A549 (cell line): ENCODE measurements at regions not wholly inside any gene's neighbourhood (a gene's known extent, or its start where the extent isn't known, plus 50 kb on each side); places are given as distances from the start of the nearest gene placed in this dataset.

Experiments
- ATAC-seq, 2 experiments: fragments of 200-7000 bp in 1 of 2; fragments of >200 bp in 1 of 2; cut with Nextera tagmentation in 1 of 2; cut with Tn5 transposase in 1 of 2; 3 replicates each; pipeline versions ENCODE4 v1.8.0 to v1.9.1; 2018 to 2020; ENCODE audit warnings: mild to moderate bottlenecking in 1 of 2, moderate library complexity in 1 of 2
- CTCF ChIA-PET: fragments of 300-600 bp; sonication (Branson Sonifier 250); formaldehyde crosslinking; extraction: SDS; loops from one replicate; lab custom pipeline; 2021; ENCODE audit warnings: antibody characterized with exemption, inconsistent platforms; lab: Yijun Ruan, JAX
- POLR2A ChIA-PET: fragments of 350-600 bp; formaldehyde crosslinking; extraction: SDS; loops from one replicate; lab custom pipeline; 2021; ENCODE audit warnings: antibody characterized with exemption, inconsistent platforms; lab: Yijun Ruan, JAX
- DNase-seq, 2 experiments: peaks; one replicate each; pipeline versions ENCODE4 v3.0.0 to v3.0.0-alpha.2; 2011 to 2016; ENCODE audit warnings: low read depth in 1 of 2, low spot score in 1 of 2
- FAIRE-seq: peaks from 2 replicates; lab custom pipeline; 2011; peaks lifted over from hg19 to GRCh38; lab: Jason Lieb, UNC
- H3K27ac ChIP-seq, 2 experiments: fragments of >200 bp; sonication (Bioruptor Twin); formaldehyde crosslinking; 3 replicates each; pipeline ENCODE4 v1.5.1; 2016 to 2017
- H3K4me1 ChIP-seq: fragments of >200 bp; sonication (Bioruptor Twin); formaldehyde crosslinking; 3 replicates; pipeline ENCODE4 v1.6.1; 2016
- H3K4me2 ChIP-seq: fragments of >200 bp; sonication (Bioruptor Twin); formaldehyde crosslinking; 3 replicates; pipeline ENCODE4 v1.6.1; 2016
- H3K4me3 ChIP-seq: fragments of >200 bp; sonication (Bioruptor Twin); formaldehyde crosslinking; 3 replicates; pipeline ENCODE4 v1.5.1; 2016
- H3K9me3 ChIP-seq: fragments of >200 bp; sonication (Bioruptor Twin); formaldehyde crosslinking; 3 replicates; pipeline ENCODE4 v1.6.1; 2016
- ATOH8 ChIP-seq: fragments of 250-450 bp; sonication (Bioruptor Pico); IDR thresholded peaks from 2 replicates; pipeline ENCODE4 v1.5.0; 2020; ENCODE audit warnings: low read depth, mild to moderate bottlenecking, moderate library complexity
- BHLHE40 ChIP-seq: IDR thresholded peaks from 2 replicates; pipeline ENCODE4 v1.6.1; 2012; ENCODE audit warnings: low read depth, low read length, inconsistent platforms
- CBX2 ChIP-seq: fragments of 200-600 bp; sonication (generic); IDR thresholded peaks from 2 replicates; pipeline ENCODE4 v1.6.1; 2016; ENCODE audit warnings: low read depth, mild to moderate bottlenecking, borderline replicate concordance
- CBX8 ChIP-seq: fragments of 200-600 bp; sonication (generic); IDR thresholded peaks from 2 replicates; pipeline ENCODE4 v1.6.1; 2016
- CTCF ChIP-seq: fragments of >200 bp; sonication (Bioruptor Twin); formaldehyde crosslinking; IDR thresholded peaks from 3 replicates; pipeline ENCODE4 v1.5.1; 2016
- E2F6 ChIP-seq: IDR thresholded peaks from 2 replicates; pipeline ENCODE4 v1.6.1; 2012; ENCODE audit warnings: low read depth, borderline replicate concordance
- EHMT2 ChIP-seq: fragments of 200-600 bp; sonication (generic); IDR thresholded peaks from 2 replicates; pipeline ENCODE4 v1.6.1; 2016; ENCODE audit warnings: antibody characterized with exemption, low read depth, mild to moderate bottlenecking, moderate library complexity
- FOSB ChIP-seq: fragments of 250-450 bp; sonication (Bioruptor Pico); IDR thresholded peaks from 2 replicates; pipeline ENCODE4 v1.5.0; 2020; ENCODE audit warnings: mild to moderate bottlenecking, moderate library complexity
- JUN ChIP-seq, 2 experiments: fragments of >200 bp; sonication (Bioruptor Twin); formaldehyde crosslinking; IDR thresholded peaks; 2 replicates in 1 of 2; 3 replicates in 1 of 2; pipeline ENCODE4 v1.6.1; 2016 to 2017
- KDM1A ChIP-seq: fragments of 200-600 bp; sonication (generic); IDR thresholded peaks from 2 replicates; pipeline ENCODE4 v1.6.1; 2016; ENCODE audit warnings: low read depth, mild to moderate bottlenecking
- KDM5A ChIP-seq: fragments of 200-600 bp; sonication (generic); IDR thresholded peaks from 2 replicates; pipeline ENCODE4 v1.6.1; 2016; ENCODE audit warnings: antibody characterized with exemption, mild to moderate bottlenecking
- MAZ ChIP-seq: fragments of 150-350 bp; IDR thresholded peaks from 2 replicates; pipeline ENCODE4 v1.6.1; 2014; ENCODE audit warnings: antibody characterized with exemption, low read depth, low read length, borderline replicate concordance
- MYC ChIP-seq: IDR thresholded peaks from 2 replicates; pipeline ENCODE4 v1.6.1; 2012; ENCODE audit warnings: mild to moderate bottlenecking, inconsistent platforms, low read length, improper control_type of control experiment, borderline replicate concordance
- PHF8 ChIP-seq: fragments of 200-600 bp; sonication (generic); IDR thresholded peaks from 2 replicates; pipeline ENCODE4 v1.6.1; 2016; ENCODE audit warnings: low read depth, mild to moderate bottlenecking, antibody characterized with exemption, moderate library complexity, borderline replicate concordance
- POLR2AphosphoS2 ChIP-seq: conservative IDR thresholded peaks from 2 replicates; pipeline ENCODE4 v1.6.1; 2012; ENCODE audit warnings: low read length, improper control_type of control experiment, inconsistent platforms
- RAD21 ChIP-seq, 2 experiments: fragments of >200 bp in 1 of 2; sonication (Bioruptor Twin) in 1 of 2; formaldehyde crosslinking in 1 of 2; IDR thresholded peaks in 1 of 2; conservative IDR thresholded peaks in 1 of 2; 2 replicates in 1 of 2; 3 replicates in 1 of 2; pipeline ENCODE4 v1.6.1; 2012 to 2018; ENCODE audit warnings: inconsistent platforms in 1 of 2
- RNF2 ChIP-seq: fragments of 200-600 bp; sonication (generic); IDR thresholded peaks from 2 replicates; pipeline ENCODE4 v1.6.1; 2016; ENCODE audit warnings: low read depth, mild to moderate bottlenecking, antibody characterized with exemption, moderate library complexity, borderline replicate concordance
- SREBF2 ChIP-seq: fragments of 450-650 bp; IDR thresholded peaks from 2 replicates; pipeline ENCODE4 v1.6.1; 2014; ENCODE audit warnings: mild to moderate bottlenecking, moderate library complexity
- TP53 ChIP-seq: fragments of 250-450 bp; sonication (Bioruptor Pico); IDR thresholded peaks from 2 replicates; pipeline ENCODE4 v1.5.0; 2021; ENCODE audit warnings: mild to moderate bottlenecking, moderate library complexity
- ZFP36 ChIP-seq: fragments of 450-650 bp; IDR thresholded peaks from 2 replicates; pipeline ENCODE4 v1.6.1; 2014; ENCODE audit warnings: borderline replicate concordance; ENCODE audit not compliant: partially characterized antibody
- ZSCAN20 ChIP-seq: fragments of 250-450 bp; sonication (Bioruptor Pico); IDR thresholded peaks from 2 replicates; pipeline ENCODE4 v1.8.0; 2022; ENCODE audit warnings: mild to moderate bottlenecking, moderate library complexity
- WGBS: methylation state at CpG from one replicate; pipeline ENCODE4 v1.1.6; 2017; ENCODE audit errors: missing lambda C conversion rate; 5-methylcytosine and 5-hydroxymethylcytosine counted together

GRCh38 chr2:33764551-33764950, 165.5 kb upstream of the FAM98A start:
- no peak for ATAC-seq
- FAIRE-seq: no peak
- Histone ChIP-seq H3K9me3 (no peaks in the 10 kb centered on the region), H3K4me3 (no peak overlapping the region), H3K4me1 (no peaks in the 10 kb centered on the region), H3K4me2 (no peak overlapping the region), H3K27ac (no peak overlapping the region)
- no peak for TF ChIP-seq BHLHE40
- POLR2A ChIA-PET: no interaction called here
- 54% methylated on average over 5 of the region's 5 CpGs for WGBS
- CTCF ChIA-PET: interaction anchor here (1.1 kb wide), 1 partner anchor 17 kb away, joined by 3 read pairs; no protein-coding TSS in a partner anchor
- no peak for DNase-seq

- H3K9me3 ChIP-seq: no peaks in the 10 kb centered on the region
- TF ChIP-seq MAZ (no peak), FOSB (CRISPR knock-in tag) (no peak), KDM1A (no peak), SREBF2 (no peak), ZFP36 (no peak), MYC (no peak), PHF8 (no peak), ZSCAN20 (CRISPR knock-in tag) (no peak), RAD21 (conservative IDR thresholded peaks at IDR 0.05 in 1 of 2, IDR thresholded peaks at IDR 0.05 in 1 of 2) (no peak), POLR2AphosphoS2 (no peak), KDM5A (no peak), TP53 (CRISPR knock-in tag) (no peak), CBX2 (no peak), E2F6 (no peak), CBX8 (no peak), EHMT2 (no peak), ATOH8 (no peak)
- CTCF ChIA-PET: interaction anchor here (1.1 kb wide), 1 partner anchor 16 kb away, joined by 3 read pairs; no protein-coding TSS in a partner anchor
- H3K4me3 ChIP-seq: no peak overlapping the region
- no peak overlapping the region for H3K4me2 ChIP-seq
- DNase-seq (no peak), FAIRE-seq (no peak), ATAC-seq (no peak)
- 50% methylated on average over 6 of the region's 6 CpGs for WGBS
- POLR2A ChIA-PET: no interaction called here
- no peak overlapping the region for H3K27ac ChIP-seq
- H3K4me1 ChIP-seq: no peaks in the 10 kb centered on the region
Measured at GRCh38 chr2:33763671-33764310, 164.7 kb upstream of the FAM98A start.

- POLR2A ChIA-PET: no interaction called here
- 65% methylated on average over 3 of the region's 3 CpGs for WGBS
Measured at GRCh38 chr2:33762636-33763035, 163.5 kb upstream of the FAM98A start.

GRCh38 chr2:33746208-33746800, 147.2 kb upstream of the FAM98A start:
- ChIA-PET CTCF (no interaction called here), POLR2A (no interaction called here)
- Histone ChIP-seq H3K4me1 (no peaks in the 10 kb centered on the region), H3K4me2 (no peak overlapping the region), H3K27ac (no peak overlapping the region), H3K4me3 (no peak overlapping the region), H3K9me3 (no peaks in the 10 kb centered on the region)
- no peak for ATAC-seq
- WGBS: 0% methylated on average over 2 of the region's 2 CpGs
- no peak for DNase-seq
- no peak for FAIRE-seq
- TF ChIP-seq KDM1A: no peak
- TF ChIP-seq E2F6: no peak
- TF ChIP-seq JUN (IDR thresholded peaks at IDR 0.05): no peak
- no peak for TF ChIP-seq CTCF
- TF ChIP-seq SREBF2: no peak
- TF ChIP-seq RNF2: no peak

More at GRCh38 chr2:33762636-33763035, 163.5 kb upstream of the FAM98A start:
- no peak for TF ChIP-seq JUN (IDR thresholded peaks at IDR 0.05)
- Histone ChIP-seq H3K4me1 (no peaks in the 10 kb centered on the region), H3K27ac (no peak overlapping the region), H3K4me3 (no peak overlapping the region), H3K9me3 (no peaks in the 10 kb centered on the region), H3K4me2 (no peak overlapping the region)
- CTCF ChIA-PET: no interaction called here
- FAIRE-seq: no peak
- no peak for DNase-seq
- no peak for ATAC-seq
